Left ventricle myocardium inferior (tissue), 1 donor: ENCODE measurements at regions not wholly inside any gene's neighbourhood (a gene's known extent, or its start where the extent isn't known, plus 50 kb on each side); places are given as distances from the start of the nearest gene placed in this dataset.

Experiments
- DNase-seq: peaks from one replicate; pipeline ENCODE4 v3.0.0-alpha.2; 2020
- H3K27ac ChIP-seq: fragments of 200-600 bp; replicated peaks from 2 replicates; pipeline ENCODE4 v1.8.0; 2021
- H3K27me3 ChIP-seq: fragments of 200-600 bp; 2 replicates; pipeline ENCODE4 v1.8.0; 2021; ENCODE audit warnings: low read depth
- H3K36me3 ChIP-seq: fragments of 200-600 bp; 2 replicates; pipeline ENCODE4 v1.8.0; 2021
- H3K4me1 ChIP-seq: fragments of 200-600 bp; 2 replicates; pipeline ENCODE4 v1.8.0; 2021
- H3K4me3 ChIP-seq: fragments of 200-600 bp; 2 replicates; pipeline ENCODE4 v1.8.0; 2021; ENCODE audit warnings: mild to moderate bottlenecking, moderate library complexity
- H3K9me3 ChIP-seq: fragments of 200-600 bp; replicated peaks from 2 replicates; pipeline ENCODE4 v1.8.0; 2021
- intact Hi-C: fragments of 100-400 bp; cut with micrococcal nuclease; formaldehyde crosslinking; loops from one replicate; pipeline ENCODE4 v1.11.0; 2022
- TF ChIP-seq, protein P1 (sequence below): fragments of 200-600 bp; IDR thresholded peaks from 2 replicates; pipeline ENCODE4 v1.8.0; 2021; ENCODE audit warnings: antibody characterized with exemption, mild to moderate bottlenecking, borderline replicate concordance
- donor health status: DM: no; HTN: yes; CAD: no; lungs with severe emphysema.

DNA sequence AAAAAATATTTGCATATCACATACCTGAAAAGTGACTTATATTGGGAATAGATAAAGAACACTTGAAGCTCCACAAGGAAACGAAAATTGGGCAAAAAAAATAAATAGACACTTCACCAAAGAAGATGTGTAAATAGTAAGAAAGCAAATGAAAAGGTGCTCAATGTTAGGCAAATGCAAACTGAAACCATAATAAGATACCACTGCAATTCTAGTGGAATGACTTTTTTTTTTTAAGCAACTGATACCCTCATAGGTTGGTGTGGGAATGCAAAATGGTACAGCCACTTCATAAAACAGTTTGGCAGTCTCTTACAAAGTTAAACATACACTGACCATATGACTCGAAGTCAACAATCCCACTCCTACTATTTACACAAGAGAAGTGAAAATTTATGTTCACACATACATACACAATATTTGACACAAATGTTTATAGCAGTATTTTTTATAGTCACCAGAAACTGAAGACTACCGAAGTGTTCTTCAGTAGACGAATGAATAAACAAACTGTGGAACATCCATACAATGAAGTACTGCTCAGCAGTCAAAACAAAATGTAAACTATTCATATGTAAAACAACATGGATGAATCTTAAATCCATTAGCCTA lies 176.3 kb downstream of the ZMAT3 start:
- no peaks in the 10 kb centered on the region for H3K36me3 ChIP-seq
- H3K4me3 ChIP-seq = no peak overlapping the region
- no peaks in the 10 kb centered on the region for H3K27me3 ChIP-seq
- H3K27ac ChIP-seq = no peak overlapping the region
- TF ChIP-seq, protein P1, sequence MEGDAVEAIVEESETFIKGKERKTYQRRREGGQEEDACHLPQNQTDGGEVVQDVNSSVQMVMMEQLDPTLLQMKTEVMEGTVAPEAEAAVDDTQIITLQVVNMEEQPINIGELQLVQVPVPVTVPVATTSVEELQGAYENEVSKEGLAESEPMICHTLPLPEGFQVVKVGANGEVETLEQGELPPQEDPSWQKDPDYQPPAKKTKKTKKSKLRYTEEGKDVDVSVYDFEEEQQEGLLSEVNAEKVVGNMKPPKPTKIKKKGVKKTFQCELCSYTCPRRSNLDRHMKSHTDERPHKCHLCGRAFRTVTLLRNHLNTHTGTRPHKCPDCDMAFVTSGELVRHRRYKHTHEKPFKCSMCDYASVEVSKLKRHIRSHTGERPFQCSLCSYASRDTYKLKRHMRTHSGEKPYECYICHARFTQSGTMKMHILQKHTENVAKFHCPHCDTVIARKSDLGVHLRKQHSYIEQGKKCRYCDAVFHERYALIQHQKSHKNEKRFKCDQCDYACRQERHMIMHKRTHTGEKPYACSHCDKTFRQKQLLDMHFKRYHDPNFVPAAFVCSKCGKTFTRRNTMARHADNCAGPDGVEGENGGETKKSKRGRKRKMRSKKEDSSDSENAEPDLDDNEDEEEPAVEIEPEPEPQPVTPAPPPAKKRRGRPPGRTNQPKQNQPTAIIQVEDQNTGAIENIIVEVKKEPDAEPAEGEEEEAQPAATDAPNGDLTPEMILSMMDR = no peak
- peaks cover 13% of the 10 kb centered on the region for H3K9me3 ChIP-seq
- intact Hi-C loops = no loop called here
- no peak for DNase-seq
- no peaks in the 10 kb centered on the region for H3K4me1 ChIP-seq
